Aorta (tissue), 5 donors: ENCODE measurements at regions not wholly inside any gene's neighbourhood (a gene's known extent, or its start where the extent isn't known, plus 50 kb on each side); places are given as distances from the start of the nearest gene placed in this dataset.
A peak's percentile ranks its signal among the peaks of the same experiment; 100 is the strongest.

ENCODE experiments used
- ATAC-seq: fragments of 200-7000 bp; cut with Tn5 transposase; one replicate; pipeline ENCODE4 v1.9.1; 2022; ENCODE audit warnings: moderate library complexity; ENCODE audit not compliant: low FRiP score
- DNase-seq, 2 donors: peaks; one replicate each; pipeline ENCODE4 v3.0.0-alpha.2; 2020
- H3K27ac ChIP-seq, 2 donors: one replicate each; pipeline ENCODE4 v1.5.1; 2013; ENCODE audit warnings: low read length in 2 of 2, mild to moderate bottlenecking in 2 of 2, moderate library complexity in 2 of 2, control low read depth in 1 of 2, inconsistent platforms in 1 of 2, low read depth in 1 of 2
- H3K27me3 ChIP-seq, 2 donors: one replicate each; pipeline ENCODE4 v1.6.1; 2013; ENCODE audit warnings: control low read depth in 1 of 2, low read length in 1 of 2, mild to moderate bottlenecking in 1 of 2, moderate library complexity in 1 of 2; ENCODE audit not compliant: insufficient read depth in 2 of 2, control insufficient read depth in 1 of 2
- H3K36me3 ChIP-seq, 2 donors: one replicate each; pipeline ENCODE4 v1.6.1; 2013; ENCODE audit warnings: control low read depth in 1 of 2, low read length in 1 of 2, mild to moderate bottlenecking in 1 of 2; ENCODE audit not compliant: insufficient read depth in 2 of 2, control insufficient read depth in 1 of 2
- H3K4me1 ChIP-seq, 2 donors: one replicate each; pipeline ENCODE4 v1.6.1; 2013; ENCODE audit warnings: low read length in 2 of 2, control low read depth in 1 of 2, mild to moderate bottlenecking in 1 of 2, moderate library complexity in 1 of 2; ENCODE audit not compliant: insufficient read depth in 2 of 2, control insufficient read depth in 1 of 2
- H3K4me3 ChIP-seq, 2 donors: one replicate each; pipeline ENCODE4 v1.5.1; 2013; ENCODE audit warnings: low read length in 2 of 2, control low read depth in 1 of 2, mild to moderate bottlenecking in 1 of 2
- H3K9me3 ChIP-seq: one replicate; pipeline ENCODE4 v1.6.1; 2013; ENCODE audit warnings: mild to moderate bottlenecking, low read length; ENCODE audit not compliant: control insufficient read depth
- WGBS, 2 donors: extraction: QIAGEN DNeasy Blood & Tissue Kit; methylation state at CpG; one replicate each; pipeline ENCODE4 v1.1.7; 2013; 5-methylcytosine and 5-hydroxymethylcytosine counted together
- intact Hi-C, 2 donors: fragments of 100-400 bp; cut with DNase I; formaldehyde crosslinking; loops; one replicate each; pipeline versions ENCODE4 v1.14.2 to v1.15.0; 2022
- donor health status: healthy with polysubstance abuse.
- donor health status: Bipolar disorder and iron deficiency.
- donor health status: DM: no; HTN: no; CAD: no.
- donor health status: DM: no; HTN: no; CAD: no.
- donor health status: DM: yes; HTN: yes; CAD: no.

- no peaks in the 10 kb centered on the region for H3K36me3 ChIP-seq
- no peak overlapping the region for H3K4me3 ChIP-seq
- no peaks in the 10 kb centered on the region for H3K9me3 ChIP-seq
- DNase-seq (no peak), ATAC-seq (no peak)
- H3K27me3 ChIP-seq: no peaks in the 10 kb centered on the region
- no peak overlapping the region for H3K27ac ChIP-seq
- intact Hi-C loops: no loop called here
- 74 to 80% methylated on average over 5 of the region's 5 CpGs for WGBS, 2 donors
- H3K4me1 ChIP-seq: no peaks in the 10 kb centered on the region
These were observed 153.8 kb upstream of the ZBED5 start for GRCh38 chr11:11011617-11012016.

- intact Hi-C loops: no loop called here
- no peak overlapping the region for H3K4me3 ChIP-seq
- ATAC-seq (no peak), DNase-seq (peak in 1 of 2 donors; percentile 58)
- H3K9me3 ChIP-seq: no peaks in the 10 kb centered on the region
- 6 to 10% methylated on average over 7 of the region's 8 CpGs for WGBS, 2 donors
- H3K36me3 ChIP-seq: no peaks in the 10 kb centered on the region
- no peaks in the 10 kb centered on the region for H3K4me1 ChIP-seq
- no peak overlapping the region for H3K27ac ChIP-seq
- no peaks in the 10 kb centered on the region for H3K27me3 ChIP-seq
These were observed 152.8 kb upstream of the ZBED5 start for GRCh38 chr11:11010624-11011127.

- intact Hi-C loops: no loop called here
- H3K27ac ChIP-seq: no peak overlapping the region
- 70 to 71% methylated on average over 4 of the region's 4 CpGs for WGBS, 2 donors
- no peaks in the 10 kb centered on the region for H3K36me3 ChIP-seq
- no peak overlapping the region for H3K4me3 ChIP-seq
- no peaks in the 10 kb centered on the region for H3K9me3 ChIP-seq
- H3K27me3 ChIP-seq: no peaks in the 10 kb centered on the region
- ATAC-seq (no peak), DNase-seq (no peak)
- H3K4me1 ChIP-seq: no peaks in the 10 kb centered on the region
These were observed 151.3 kb upstream of the ZBED5 start for GRCh38 chr11:11009179-11009578.

- WGBS, 2 donors: 6% methylated on average over 1 of the region's 1 CpG
- no peaks in the 10 kb centered on the region for H3K4me1 ChIP-seq
- H3K4me3 ChIP-seq: no peak overlapping the region
- intact Hi-C loops: no loop called here
- H3K9me3 ChIP-seq: no peaks in the 10 kb centered on the region
- H3K27ac ChIP-seq: no peak overlapping the region
- H3K27me3 ChIP-seq: no peaks in the 10 kb centered on the region
- no peaks in the 10 kb centered on the region for H3K36me3 ChIP-seq
- ATAC-seq (no peak), DNase-seq (no peak)
These were observed 146.2 kb upstream of the ZBED5 start for GRCh38 chr11:11004069-11004468.

GRCh38 chr11:11003226-11003625 lies 145.4 kb upstream of the ZBED5 start:
- intact Hi-C loops: no loop called here
- 44 to 47% methylated on average over 3 of the region's 3 CpGs for WGBS, 2 donors
- DNase-seq (no peak), ATAC-seq (no peak)
- Histone ChIP-seq H3K4me1 (no peaks in the 10 kb centered on the region), H3K36me3 (no peaks in the 10 kb centered on the region), H3K27me3 (no peaks in the 10 kb centered on the region), H3K4me3 (no peak overlapping the region), H3K27ac (no peak overlapping the region), H3K9me3 (no peaks in the 10 kb centered on the region)

- 64 to 70% methylated on average over 7 of the region's 7 CpGs for WGBS, 2 donors
- intact Hi-C loops: no loop called here
These were observed 142.9 kb upstream of the ZBED5 start for GRCh38 chr11:11000579-11001283.

GRCh38 chr11:10998674-10999073 lies 140.8 kb upstream of the ZBED5 start:
- H3K27ac ChIP-seq: no peak overlapping the region
- H3K27me3 ChIP-seq: no peaks in the 10 kb centered on the region
- 76 to 78% methylated on average over 5 of the region's 5 CpGs for WGBS, 2 donors
- no peaks in the 10 kb centered on the region for H3K36me3 ChIP-seq
- intact Hi-C loops: no loop called here
- ATAC-seq (no peak), DNase-seq (no peak)
- no peak overlapping the region for H3K4me3 ChIP-seq
- no peaks in the 10 kb centered on the region for H3K4me1 ChIP-seq
- H3K9me3 ChIP-seq: peaks cover 2% of the 10 kb centered on the region

More at GRCh38 chr11:11000579-11001283, 142.9 kb upstream of the ZBED5 start:
- Histone ChIP-seq H3K9me3 (no peaks in the 10 kb centered on the region), H3K4me1 (no peaks in the 10 kb centered on the region), H3K27ac (no peak overlapping the region), H3K27me3 (no peaks in the 10 kb centered on the region), H3K36me3 (no peaks in the 10 kb centered on the region), H3K4me3 (no peak overlapping the region)
- no peak for ATAC-seq
- DNase-seq: no peak

- H3K4me1 ChIP-seq: no peaks in the 10 kb centered on the region
- ATAC-seq (no peak), DNase-seq (no peak)
- H3K36me3 ChIP-seq: no peaks in the 10 kb centered on the region
- no peaks in the 10 kb centered on the region for H3K27me3 ChIP-seq
- H3K9me3 ChIP-seq: peaks cover 2% of the 10 kb centered on the region
- H3K4me3 ChIP-seq: no peak overlapping the region
- 91% methylated on average over 1 of the region's 1 CpG for WGBS, 2 donors
- intact Hi-C loops: no loop called here
- H3K27ac ChIP-seq: no peak overlapping the region
These were observed 138.8 kb upstream of the ZBED5 start for GRCh38 chr11:10996678-10997077.

GRCh38 chr11:10993640-10994039 lies 135.8 kb upstream of the ZBED5 start:
- 83 to 88% methylated on average over 5 of the region's 5 CpGs for WGBS, 2 donors
- Histone ChIP-seq H3K4me1 (no peaks in the 10 kb centered on the region), H3K27ac (no peak overlapping the region), H3K27me3 (no peaks in the 10 kb centered on the region), H3K4me3 (no peak overlapping the region), H3K9me3 (peaks cover 2% of the 10 kb centered on the region), H3K36me3 (no peaks in the 10 kb centered on the region)
- DNase-seq: no peak
- no peak for ATAC-seq
- intact Hi-C loops: no loop called here
